SW 1271 (cell line): ENCODE measurements at regions not wholly inside any gene's neighbourhood (a gene's known extent, or its start where the extent isn't known, plus 50 kb on each side); places are given as distances from the start of the nearest gene placed in this dataset.

Source experiments
- DNase-seq, 2 experiments: peaks; one replicate each; lab custom pipeline; 2025; lab: John Stamatoyannopoulos, UW

GRCh38 chr6:12383448-12383847 is 93.3 kb downstream of the EDN1 start:
- DNase-seq: no peak

- no peak for DNase-seq
Measured at GRCh38 chr6:12384357-12384912, 94.3 kb downstream of the EDN1 start.

GRCh38 chr6:12385316-12385715 is 95.2 kb downstream of the EDN1 start:
- DNase-seq: no peak

GRCh38 chr6:12386816-12387215 is 96.7 kb downstream of the EDN1 start:
- no peak for DNase-seq

- DNase-seq: no peak
Measured at GRCh38 chr6:12391472-12391871, 101.3 kb downstream of the EDN1 start.

GRCh38 chr6:12392490-12392889 is 102.3 kb downstream of the EDN1 start:
- no peak for DNase-seq

- no peak for DNase-seq
Measured at GRCh38 chr6:12393100-12393499, 102.9 kb downstream of the EDN1 start.

- DNase-seq: no peak
Measured at GRCh38 chr6:12394170-12394569, 104.0 kb downstream of the EDN1 start.

- no peak for DNase-seq
Measured at GRCh38 chr6:12395898-12396297, 105.7 kb downstream of the EDN1 start.

- no peak for DNase-seq
Measured at GRCh38 chr6:12401200-12401599, 111.0 kb downstream of the EDN1 start.

- peak; percentile 22 to 40 for DNase-seq
Measured at GRCh38 chr6:12403201-12403826, 113.2 kb downstream of the EDN1 start.

- no peak for DNase-seq
Measured at GRCh38 chr6:12403947-12404647, 113.9 kb downstream of the EDN1 start.

- no peak for DNase-seq
Measured at GRCh38 chr6:12404651-12405050, 114.5 kb downstream of the EDN1 start.

- no peak for DNase-seq
Measured at GRCh38 chr6:12408752-12409151, 118.6 kb downstream of the EDN1 start.

GRCh38 chr6:12410946-12411345 is 120.8 kb downstream of the EDN1 start:
- no peak for DNase-seq

- no peak for DNase-seq
Measured at GRCh38 chr6:12414096-12414675, 124.0 kb downstream of the EDN1 start.

- no peak for DNase-seq
Measured at GRCh38 chr6:12415980-12416598, 125.9 kb downstream of the EDN1 start.

GRCh38 chr6:12417191-12417590 is 127.0 kb downstream of the EDN1 start:
- DNase-seq: no peak

GRCh38 chr6:12418946-12419345 is 128.8 kb downstream of the EDN1 start:
- no peak for DNase-seq

- no peak for DNase-seq
Measured at GRCh38 chr6:12419631-12420272, 129.6 kb downstream of the EDN1 start.

GRCh38 chr6:12420626-12421025 is 130.5 kb downstream of the EDN1 start:
- no peak for DNase-seq

- no peak for DNase-seq
Measured at GRCh38 chr6:12421596-12421995, 131.4 kb downstream of the EDN1 start.
